Testis (tissue), 2 donors: ENCODE measurements at regions not wholly inside any gene's neighbourhood (a gene's known extent, or its start where the extent isn't known, plus 50 kb on each side); places are given as distances from the start of the nearest gene placed in this dataset.

Experiments used
- CTCF ChIP-seq, 3 experiments: fragments of 450-650 bp in 2 of 3; fragments of 200-600 bp in 1 of 3; sonication (generic) in 1 of 3; IDR thresholded peaks; one replicate each; pipeline ENCODE4 v1.5.1; 2016 to 2019; ENCODE audit warnings: antibody characterized with exemption in 3 of 3, mild to moderate bottlenecking in 2 of 3, moderate library complexity in 1 of 3
- POLR2A ChIP-seq: fragments of 450-650 bp; IDR thresholded peaks from one replicate; pipeline ENCODE4 v1.6.1; 2017; ENCODE audit warnings: antibody characterized with exemption, mild to moderate bottlenecking, moderate library complexity

DNA sequence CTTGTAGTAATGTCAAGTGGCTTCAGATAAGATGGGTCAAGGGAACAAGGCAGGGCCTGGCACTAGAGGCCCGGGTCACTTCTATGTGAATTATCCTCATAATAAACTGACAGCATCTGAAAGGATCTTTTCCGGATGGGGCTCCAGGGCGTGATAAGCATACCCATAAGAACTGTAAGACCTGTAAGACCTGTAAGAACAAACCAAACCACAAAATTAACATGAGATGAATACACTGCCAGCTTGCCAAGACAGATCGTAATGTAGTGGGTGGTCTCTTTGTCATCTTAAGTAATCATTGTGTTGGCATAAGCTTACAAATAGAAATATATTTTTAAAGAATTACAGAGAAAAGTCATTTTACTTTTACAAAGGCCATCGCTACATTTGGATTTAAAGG is 334.9 kb downstream of the RFPL4B start:
- TF ChIP-seq CTCF (IDR thresholded peaks at IDR 0.05) (no peak), POLR2A (no peak)
